22Rv1 (cell line): ENCODE measurements at regions not wholly inside any gene's neighbourhood (a gene's known extent, or its start where the extent isn't known, plus 50 kb on each side); places are given as distances from the start of the nearest gene placed in this dataset.

Experiments
- CTCF ChIP-seq: fragments of 450-650 bp; IDR thresholded peaks from 2 replicates; pipeline ENCODE4 v1.5.1; 2017; ENCODE audit warnings: mild to moderate bottlenecking
- ZFX ChIP-seq: fragments of 450-650 bp; IDR thresholded peaks from 2 replicates; pipeline ENCODE4 v1.6.1; 2017; ENCODE audit warnings: antibody characterized with exemption, borderline replicate concordance

- TF ChIP-seq CTCF (no peak), ZFX (no peak)
These were observed 74.2 kb upstream of the CELF4 start for GRCh38 chr18:37639846-37640245.
